HEK293 (cell line): ENCODE measurements at regions not wholly inside any gene's neighbourhood (a gene's known extent, or its start where the extent isn't known, plus 50 kb on each side); places are given as distances from the start of the nearest gene placed in this dataset.

ENCODE experiments used
- PRDM1 ChIP-seq: fragments of 450-650 bp; formaldehyde crosslinking; IDR thresholded peaks from 2 replicates; pipeline ENCODE4; 2016; ENCODE audit warnings: missing biosample characterization, missing genetic modification characterization
- ZNF544 ChIP-seq: fragments of 450-650 bp; formaldehyde crosslinking; IDR thresholded peaks from 2 replicates; pipeline ENCODE4 v1.5.0; 2017; ENCODE audit warnings: missing biosample characterization, missing genetic modification characterization
- TF ChIP-seq, protein P1 (sequence below): fragments of 450-650 bp; formaldehyde crosslinking; IDR thresholded peaks from 2 replicates; pipeline ENCODE4 v1.5.1; 2016; ENCODE audit warnings: missing biosample characterization, missing genetic modification characterization
- TF ChIP-seq, protein P2 (sequence below): fragments of 450-650 bp; formaldehyde crosslinking; IDR thresholded peaks from 2 replicates; pipeline ENCODE4 v1.5.1; 2016; ENCODE audit warnings: missing biosample characterization, missing genetic modification characterization, low read depth

DNA sequence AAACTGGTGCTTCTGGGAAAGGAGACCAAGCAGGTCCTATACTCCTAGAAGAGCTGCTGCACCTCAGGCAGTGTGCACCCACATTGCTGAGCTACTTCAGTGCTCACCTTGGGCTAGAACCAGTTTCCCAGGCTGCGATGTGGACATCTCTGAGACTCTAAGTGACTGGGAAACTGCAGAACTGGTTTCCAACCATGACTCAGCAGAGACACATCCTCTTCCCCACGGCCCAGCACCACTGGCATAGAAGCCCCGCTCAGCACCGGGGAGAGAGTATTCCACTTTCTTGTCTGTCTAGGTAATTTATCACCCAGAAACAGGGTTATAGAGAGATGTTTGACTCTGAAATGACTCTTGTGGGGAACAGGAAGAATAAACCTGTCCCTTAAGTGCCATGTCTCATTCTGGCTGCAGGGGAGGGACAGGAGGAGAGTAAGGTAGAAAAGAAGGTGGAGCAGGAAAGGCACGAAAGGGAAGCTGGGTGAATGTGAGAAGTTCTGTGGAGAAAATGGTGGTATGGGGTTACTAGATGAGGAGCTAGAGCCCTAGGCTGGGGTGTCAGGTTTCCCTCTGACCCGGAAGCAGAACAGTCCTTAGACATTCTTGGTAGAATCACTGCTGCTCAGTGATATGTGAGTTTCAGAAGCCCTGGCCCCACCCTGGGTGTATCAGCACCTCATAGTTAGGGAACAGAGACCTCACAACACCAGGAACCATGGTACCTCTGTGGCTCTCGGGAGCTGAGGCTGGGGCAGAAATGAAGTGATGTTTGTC lies 340.4 kb upstream of the NCAM1 start:
- TF ChIP-seq, protein P1, sequence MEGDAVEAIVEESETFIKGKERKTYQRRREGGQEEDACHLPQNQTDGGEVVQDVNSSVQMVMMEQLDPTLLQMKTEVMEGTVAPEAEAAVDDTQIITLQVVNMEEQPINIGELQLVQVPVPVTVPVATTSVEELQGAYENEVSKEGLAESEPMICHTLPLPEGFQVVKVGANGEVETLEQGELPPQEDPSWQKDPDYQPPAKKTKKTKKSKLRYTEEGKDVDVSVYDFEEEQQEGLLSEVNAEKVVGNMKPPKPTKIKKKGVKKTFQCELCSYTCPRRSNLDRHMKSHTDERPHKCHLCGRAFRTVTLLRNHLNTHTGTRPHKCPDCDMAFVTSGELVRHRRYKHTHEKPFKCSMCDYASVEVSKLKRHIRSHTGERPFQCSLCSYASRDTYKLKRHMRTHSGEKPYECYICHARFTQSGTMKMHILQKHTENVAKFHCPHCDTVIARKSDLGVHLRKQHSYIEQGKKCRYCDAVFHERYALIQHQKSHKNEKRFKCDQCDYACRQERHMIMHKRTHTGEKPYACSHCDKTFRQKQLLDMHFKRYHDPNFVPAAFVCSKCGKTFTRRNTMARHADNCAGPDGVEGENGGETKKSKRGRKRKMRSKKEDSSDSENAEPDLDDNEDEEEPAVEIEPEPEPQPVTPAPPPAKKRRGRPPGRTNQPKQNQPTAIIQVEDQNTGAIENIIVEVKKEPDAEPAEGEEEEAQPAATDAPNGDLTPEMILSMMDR = no peak
- TF ChIP-seq ZNF544 (tag by site-specific recombination) (no peak), PRDM1 (no peak)
- TF ChIP-seq, protein P2, sequence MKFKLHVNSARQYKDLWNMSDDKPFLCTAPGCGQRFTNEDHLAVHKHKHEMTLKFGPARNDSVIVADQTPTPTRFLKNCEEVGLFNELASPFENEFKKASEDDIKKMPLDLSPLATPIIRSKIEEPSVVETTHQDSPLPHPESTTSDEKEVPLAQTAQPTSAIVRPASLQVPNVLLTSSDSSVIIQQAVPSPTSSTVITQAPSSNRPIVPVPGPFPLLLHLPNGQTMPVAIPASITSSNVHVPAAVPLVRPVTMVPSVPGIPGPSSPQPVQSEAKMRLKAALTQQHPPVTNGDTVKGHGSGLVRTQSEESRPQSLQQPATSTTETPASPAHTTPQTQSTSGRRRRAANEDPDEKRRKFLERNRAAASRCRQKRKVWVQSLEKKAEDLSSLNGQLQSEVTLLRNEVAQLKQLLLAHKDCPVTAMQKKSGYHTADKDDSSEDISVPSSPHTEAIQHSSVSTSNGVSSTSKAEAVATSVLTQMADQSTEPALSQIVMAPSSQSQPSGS (tag by site-specific recombination) = no peak
